ENCODE measurements at regions not wholly inside any gene's neighbourhood (a gene's known extent, or its start where the extent isn't known, plus 50 kb on each side); places are given as distances from the start of the nearest gene placed in this dataset.

DNA sequence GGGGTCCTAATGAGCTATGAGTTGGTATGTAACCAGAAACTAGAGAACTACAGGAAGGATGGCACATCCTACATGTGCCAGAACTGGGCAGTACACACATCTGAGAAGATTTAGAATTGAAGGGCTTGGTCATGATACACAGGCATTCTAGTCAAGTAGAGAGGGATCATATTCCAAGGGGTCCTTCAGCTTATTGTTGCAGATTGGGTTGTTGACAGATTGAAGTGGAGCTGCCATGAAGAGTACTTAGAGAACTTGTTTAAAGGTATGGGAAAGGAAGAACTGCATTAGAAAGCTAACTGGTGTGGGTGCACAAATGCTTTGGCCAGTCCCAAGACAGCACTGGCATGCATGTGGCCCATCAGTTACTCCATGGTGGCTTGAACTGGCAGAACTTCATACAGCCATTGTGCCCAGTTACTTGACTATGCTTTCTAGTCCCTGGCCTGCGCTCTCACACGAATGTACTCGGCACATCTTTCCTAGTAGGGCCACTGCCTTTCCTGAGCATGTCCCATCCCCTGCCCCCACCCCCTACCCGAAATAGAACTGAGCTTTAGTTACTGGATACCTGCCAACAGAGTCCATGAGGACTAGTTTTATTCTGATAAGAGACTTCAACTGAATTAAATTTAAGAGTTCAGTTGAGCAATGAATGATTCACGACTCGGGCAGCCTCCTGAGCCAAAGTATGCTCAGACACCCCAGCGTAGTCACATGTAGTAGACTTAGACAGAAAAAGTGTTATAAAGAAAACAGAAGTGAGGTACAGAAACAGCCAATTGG, 64.0 kb downstream of the CCNG2 start:
- DNase-seq (ENCODE audit: extremely low read depth, low read depth), result no peak
- TF ChIP-seq, protein P1, sequence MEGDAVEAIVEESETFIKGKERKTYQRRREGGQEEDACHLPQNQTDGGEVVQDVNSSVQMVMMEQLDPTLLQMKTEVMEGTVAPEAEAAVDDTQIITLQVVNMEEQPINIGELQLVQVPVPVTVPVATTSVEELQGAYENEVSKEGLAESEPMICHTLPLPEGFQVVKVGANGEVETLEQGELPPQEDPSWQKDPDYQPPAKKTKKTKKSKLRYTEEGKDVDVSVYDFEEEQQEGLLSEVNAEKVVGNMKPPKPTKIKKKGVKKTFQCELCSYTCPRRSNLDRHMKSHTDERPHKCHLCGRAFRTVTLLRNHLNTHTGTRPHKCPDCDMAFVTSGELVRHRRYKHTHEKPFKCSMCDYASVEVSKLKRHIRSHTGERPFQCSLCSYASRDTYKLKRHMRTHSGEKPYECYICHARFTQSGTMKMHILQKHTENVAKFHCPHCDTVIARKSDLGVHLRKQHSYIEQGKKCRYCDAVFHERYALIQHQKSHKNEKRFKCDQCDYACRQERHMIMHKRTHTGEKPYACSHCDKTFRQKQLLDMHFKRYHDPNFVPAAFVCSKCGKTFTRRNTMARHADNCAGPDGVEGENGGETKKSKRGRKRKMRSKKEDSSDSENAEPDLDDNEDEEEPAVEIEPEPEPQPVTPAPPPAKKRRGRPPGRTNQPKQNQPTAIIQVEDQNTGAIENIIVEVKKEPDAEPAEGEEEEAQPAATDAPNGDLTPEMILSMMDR (IDR thresholded peaks at IDR 0.05; ENCODE audit: low read depth, low read length), result no peak

DNA sequence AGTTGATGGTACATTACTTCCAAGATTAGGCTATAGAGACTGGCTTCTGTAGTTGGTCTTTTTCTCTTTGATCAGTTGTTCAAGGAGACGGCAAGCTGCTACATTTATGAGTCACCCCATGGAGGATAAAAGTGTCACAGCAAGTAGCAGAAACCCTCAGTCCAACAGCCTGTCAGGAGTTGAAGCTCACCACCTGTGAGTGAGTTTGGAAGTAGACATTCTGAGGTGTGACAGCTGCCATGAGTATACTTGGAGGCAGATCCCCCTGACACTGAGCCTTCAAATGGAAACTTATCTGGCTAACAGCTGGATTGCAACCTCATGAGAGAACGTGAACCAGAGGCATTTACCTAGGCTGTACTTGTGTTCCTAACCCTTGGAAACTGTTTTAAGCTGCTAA, 68.0 kb downstream of the CCNG2 start:
- TF ChIP-seq, protein P1 (IDR thresholded peaks at IDR 0.05; ENCODE audit: low read depth, low read length), result no peak
- no peak for DNase-seq (ENCODE audit: extremely low read depth, low read depth)

DNA sequence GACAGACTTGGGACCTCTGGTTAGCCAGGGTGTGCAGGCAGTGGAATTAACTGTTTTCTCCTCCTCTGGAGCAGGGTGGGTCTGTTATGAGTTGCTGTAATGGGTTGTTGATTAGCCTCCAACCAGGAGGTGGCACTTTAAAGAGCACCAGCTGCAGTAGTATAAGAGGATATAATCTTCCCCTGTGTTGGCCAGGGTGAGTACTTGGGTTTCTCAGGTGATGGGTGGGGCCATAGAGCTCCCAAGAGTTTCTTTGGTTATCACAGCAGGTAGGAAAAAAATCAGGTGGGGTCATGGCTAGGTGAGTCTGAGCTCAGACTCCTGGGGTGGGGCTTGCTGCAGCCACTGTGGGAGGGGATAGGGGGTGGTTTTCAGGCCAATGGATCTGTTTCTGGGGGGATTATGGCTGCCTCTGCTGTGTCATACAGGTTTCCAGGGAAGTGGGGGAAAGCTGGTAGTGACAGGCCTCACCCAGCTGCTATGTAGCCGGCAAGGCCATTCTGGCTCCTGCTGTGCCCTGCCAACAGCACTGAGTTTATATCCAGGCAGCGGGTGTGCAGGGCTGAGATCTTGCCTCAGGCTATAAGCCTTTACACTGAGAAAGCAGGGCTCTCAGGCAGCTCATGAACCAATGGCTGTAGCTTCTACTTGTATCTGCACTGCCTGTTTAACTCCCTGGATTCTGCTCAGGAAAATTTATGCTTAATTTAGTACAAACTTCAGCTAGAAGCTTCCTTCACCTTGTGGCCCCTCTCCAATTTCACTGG, 70.1 kb downstream of the CCNG2 start:
- DNase-seq (ENCODE audit: extremely low read depth, low read depth), result no peak
- TF ChIP-seq, protein P1 (IDR thresholded peaks at IDR 0.05; ENCODE audit: low read depth, low read length), result no peak

DNA sequence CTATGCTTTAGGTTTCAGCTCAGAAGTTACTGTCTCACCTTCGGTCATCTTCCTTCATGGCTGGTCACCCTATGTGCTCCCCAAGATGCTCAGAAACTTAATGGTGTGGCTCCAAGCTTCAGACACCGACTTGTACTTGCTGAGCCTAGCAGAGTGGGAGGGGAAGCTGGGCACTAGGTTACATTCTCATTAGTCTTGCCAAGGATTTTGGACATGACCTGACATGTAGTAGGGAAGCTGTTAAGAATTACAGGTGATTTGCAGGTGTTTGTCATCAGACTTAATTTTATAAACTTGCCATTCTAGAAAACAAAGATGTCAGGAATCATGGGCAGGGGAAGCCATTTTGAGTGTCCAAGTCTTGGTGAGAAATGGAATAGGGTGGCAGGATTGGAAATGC, 72.4 kb downstream of the CCNG2 start:
- TF ChIP-seq, protein P1 (IDR thresholded peaks at IDR 0.05; ENCODE audit: low read depth, low read length), result no peak
- no peak for DNase-seq (ENCODE audit: extremely low read depth, low read depth)

DNA sequence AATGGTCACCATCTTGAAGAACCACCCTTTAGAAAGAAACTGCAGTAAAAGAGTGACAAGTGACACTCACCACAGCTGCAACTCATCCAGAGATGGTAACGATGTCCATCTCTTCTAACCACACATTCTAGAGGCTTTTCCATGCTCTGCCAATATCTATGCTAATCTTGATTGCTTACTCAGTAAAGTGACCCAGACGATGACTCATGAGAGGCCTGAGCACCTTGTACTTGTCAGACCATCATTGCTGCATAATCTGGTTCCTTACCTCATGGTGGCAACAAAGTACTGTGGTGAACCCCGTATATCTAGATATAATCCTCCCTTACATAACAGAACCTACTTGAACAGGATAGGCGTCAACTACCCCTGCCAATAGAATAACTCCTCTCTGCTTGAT, 75.6 kb downstream of the CCNG2 start:
- DNase-seq (ENCODE audit: extremely low read depth, low read depth), result no peak
- TF ChIP-seq, protein P1 (IDR thresholded peaks at IDR 0.05; ENCODE audit: low read depth, low read length), result no peak

DNA sequence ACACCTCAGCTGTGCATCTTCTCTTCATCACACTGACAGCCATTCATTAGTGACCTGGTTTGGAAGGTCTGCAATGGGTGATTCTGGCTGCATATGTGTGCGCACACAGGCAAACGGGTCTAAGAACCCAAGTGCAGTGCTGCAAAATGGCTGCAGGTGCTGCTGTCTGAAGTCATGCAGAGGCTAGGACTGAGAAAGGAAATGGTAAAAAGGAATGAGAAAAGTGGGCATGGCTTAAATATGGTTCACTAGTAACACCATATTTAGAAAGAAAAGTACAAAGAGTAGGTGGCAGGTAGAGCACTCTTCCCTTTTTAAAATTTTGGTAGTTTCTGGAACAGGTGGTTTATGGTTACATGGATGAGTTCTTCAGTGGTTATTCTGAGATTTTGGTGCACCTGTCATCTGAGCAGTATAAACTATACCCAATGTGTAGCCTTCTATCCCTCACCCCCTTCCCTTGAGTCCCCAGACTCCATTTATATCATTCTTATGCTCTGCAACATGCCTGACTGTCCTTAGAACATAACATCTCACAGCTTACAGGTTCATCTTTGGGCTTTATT, 78.4 kb downstream of the CCNG2 start:
- DNase-seq (ENCODE audit: extremely low read depth, low read depth), result no peak
- TF ChIP-seq, protein P1 (IDR thresholded peaks at IDR 0.05; ENCODE audit: low read depth, low read length), result no peak

DNA sequence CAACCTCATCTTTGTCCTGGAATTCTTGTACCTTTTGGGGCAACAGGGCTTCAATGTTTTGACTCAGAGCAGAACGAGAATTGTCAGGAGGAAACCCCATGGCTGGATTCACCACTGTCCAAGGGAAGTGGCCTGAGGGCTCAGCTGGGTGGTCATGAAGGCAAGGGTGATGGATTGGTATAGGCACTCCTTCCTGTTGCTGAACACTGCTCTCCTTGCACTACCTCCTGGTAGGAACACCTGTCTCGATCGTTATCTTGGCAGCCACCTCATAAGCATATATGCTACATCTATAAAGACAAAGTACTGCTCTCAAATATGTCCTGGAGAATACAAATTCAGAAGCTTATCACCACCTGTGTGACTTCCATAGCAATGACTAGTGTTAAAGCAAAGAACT, 79.8 kb downstream of the CCNG2 start:
- no peak for DNase-seq (ENCODE audit: extremely low read depth, low read depth)
- TF ChIP-seq, protein P1 (IDR thresholded peaks at IDR 0.05; ENCODE audit: low read depth, low read length), result no peak
